Loucy (cell line): ENCODE measurements at regions not wholly inside any gene's neighbourhood (a gene's known extent, or its start where the extent isn't known, plus 50 kb on each side); places are given as distances from the start of the nearest gene placed in this dataset.

Experiments
- CTCF ChIP-seq: fragments of 200-600 bp; sonication (generic); conservative IDR thresholded peaks from 2 replicates; pipeline ENCODE4 v1.5.1; 2014; ENCODE audit warnings: mild to moderate bottlenecking, antibody characterized with exemption, low read length
- EZH2phosphoT487 ChIP-seq: fragments of 200-600 bp; IDR thresholded peaks from 2 replicates; pipeline ENCODE4 v1.6.1; 2018; ENCODE audit warnings: antibody characterized with exemption, mild to moderate bottlenecking, moderate library complexity, borderline replicate concordance

GRCh38 chr5:5677738-5678137 lies 255.3 kb downstream of the ICE1 start:
- TF ChIP-seq CTCF: no peak
- no peak for TF ChIP-seq EZH2phosphoT487
